ENCODE measurements at regions not wholly inside any gene's neighbourhood (a gene's known extent, or its start where the extent isn't known, plus 50 kb on each side); places are given as distances from the start of the nearest gene placed in this dataset.

DNA sequence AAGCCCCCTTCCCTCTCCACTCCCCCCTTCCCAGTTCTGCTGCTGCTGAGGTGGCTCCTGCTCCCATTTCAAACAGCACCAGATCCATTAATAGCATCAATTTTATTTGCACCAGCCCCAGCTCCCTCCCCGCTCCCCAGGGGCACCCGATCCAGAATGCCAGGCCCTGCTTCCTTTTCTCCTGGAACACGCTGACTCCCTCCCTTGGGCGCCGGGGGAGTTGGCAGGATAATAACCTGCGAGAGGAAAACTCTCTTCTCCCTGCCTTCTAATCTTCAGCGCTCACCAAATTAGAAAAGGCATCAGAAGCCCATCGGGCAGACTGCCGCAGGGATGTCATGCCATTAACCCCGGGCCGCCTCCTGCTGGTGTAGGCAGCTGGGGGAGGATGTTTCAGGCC, 77.8 kb downstream of the NCR2 start:
- WGBS (ENCODE audit: extremely low coverage, insufficient read length, low lambda C conversion rate): no CpG with 5 or more reads among the region's 11 CpGs
- Mint-ChIP-seq H3K4me3 (no peak overlapping the region; a peak in 1 of 5 replicates), H3K4me1 (peaks cover 19 to 44% of the 10 kb centered on the region in 2 experiments), H3K9me3 (no peaks in the 10 kb centered on the region; a peak in 2 of 5 replicates), H3K27ac (no peak overlapping the region), H3K36me3 (ENCODE audit: insufficient read depth in 1 of 3, low read depth in 3 of 3) (no peaks in the 10 kb centered on the region), H3K27me3 (ENCODE audit: low read depth) (no peaks in the 10 kb centered on the region)
- H3K79me1 ChIP-seq (ENCODE audit: insufficient read depth, low read depth, low read length, poor library complexity, severe bottlenecking): no peaks in the 10 kb centered on the region
- no peak overlapping the region for H2BK20ac ChIP-seq (ENCODE audit: low read depth, low read length, poor library complexity, severe bottlenecking)
- H2AFZ ChIP-seq (ENCODE audit: low read length): no peak overlapping the region
- DNase-seq: no peak
- no peak overlapping the region for H2BK12ac ChIP-seq (ENCODE audit: insufficient read length, low read depth, low read length)
- no peaks in the 10 kb centered on the region for H3K79me2 ChIP-seq (ENCODE audit: insufficient read depth, low read length)
- no peak overlapping the region for H3K14ac ChIP-seq (ENCODE audit: insufficient read depth, low read length)
- H3K23ac ChIP-seq (ENCODE audit: insufficient read length, low read depth, low read length): no peak overlapping the region
- H2BK15ac ChIP-seq (ENCODE audit: low read depth, low read length): no peak overlapping the region
- no peaks in the 10 kb centered on the region for H3K23me2 ChIP-seq (ENCODE audit: insufficient read length, low read depth, low read length, poor library complexity, severe bottlenecking)
- H3T11ph ChIP-seq (ENCODE audit: low read length): no peak overlapping the region
- H3K4me1 ChIP-seq (ENCODE audit: insufficient read depth, low read length): no peaks in the 10 kb centered on the region
- no peak overlapping the region for H2AK5ac ChIP-seq (ENCODE audit: insufficient read length, low read length)
- no peak overlapping the region for H3K27ac ChIP-seq (ENCODE audit: insufficient read length, low read depth, low read length)
- no peak overlapping the region for H4K8ac ChIP-seq (replicated peaks; ENCODE audit: insufficient read length, low read depth, low read length)
- no peak overlapping the region for H2BK5ac ChIP-seq (ENCODE audit: insufficient read length, low read length)
- H3K27me3 ChIP-seq (ENCODE audit: insufficient read depth, low read length): peaks cover 95% of the 10 kb centered on the region
- TF ChIP-seq, protein P1, sequence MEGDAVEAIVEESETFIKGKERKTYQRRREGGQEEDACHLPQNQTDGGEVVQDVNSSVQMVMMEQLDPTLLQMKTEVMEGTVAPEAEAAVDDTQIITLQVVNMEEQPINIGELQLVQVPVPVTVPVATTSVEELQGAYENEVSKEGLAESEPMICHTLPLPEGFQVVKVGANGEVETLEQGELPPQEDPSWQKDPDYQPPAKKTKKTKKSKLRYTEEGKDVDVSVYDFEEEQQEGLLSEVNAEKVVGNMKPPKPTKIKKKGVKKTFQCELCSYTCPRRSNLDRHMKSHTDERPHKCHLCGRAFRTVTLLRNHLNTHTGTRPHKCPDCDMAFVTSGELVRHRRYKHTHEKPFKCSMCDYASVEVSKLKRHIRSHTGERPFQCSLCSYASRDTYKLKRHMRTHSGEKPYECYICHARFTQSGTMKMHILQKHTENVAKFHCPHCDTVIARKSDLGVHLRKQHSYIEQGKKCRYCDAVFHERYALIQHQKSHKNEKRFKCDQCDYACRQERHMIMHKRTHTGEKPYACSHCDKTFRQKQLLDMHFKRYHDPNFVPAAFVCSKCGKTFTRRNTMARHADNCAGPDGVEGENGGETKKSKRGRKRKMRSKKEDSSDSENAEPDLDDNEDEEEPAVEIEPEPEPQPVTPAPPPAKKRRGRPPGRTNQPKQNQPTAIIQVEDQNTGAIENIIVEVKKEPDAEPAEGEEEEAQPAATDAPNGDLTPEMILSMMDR (conservative IDR thresholded peaks at IDR 0.05): no peak
- H3K9me3 ChIP-seq (ENCODE audit: control insufficient read depth, low read depth, low read length): no peaks in the 10 kb centered on the region
- no peak overlapping the region for H3K4ac ChIP-seq (ENCODE audit: low read depth, low read length)
- no peak overlapping the region for H2BK120ac ChIP-seq (ENCODE audit: low read depth, low read length, poor library complexity, severe bottlenecking)
- no peak overlapping the region for H4K5ac ChIP-seq (ENCODE audit: insufficient read length, low read depth, low read length)
- no peak overlapping the region for H4K91ac ChIP-seq (ENCODE audit: insufficient read length, low read depth, low read length)
- H3K4me2 ChIP-seq (ENCODE audit: insufficient read depth, insufficient read length, low read length): no peak overlapping the region
- H3K9ac ChIP-seq (ENCODE audit: extremely low read depth, insufficient read length, low read length): no peak overlapping the region
- no peak overlapping the region for H3K56ac ChIP-seq (ENCODE audit: insufficient read length, low read depth, low read length)
- no peak overlapping the region for H3K18ac ChIP-seq (ENCODE audit: insufficient read length, low read depth, low read length)
- peaks cover 4% of the 10 kb centered on the region for H4K20me1 ChIP-seq (ENCODE audit: control insufficient read depth, insufficient read depth, insufficient read length)
